Loucy (cell line): ENCODE measurements at regions not wholly inside any gene's neighbourhood (a gene's known extent, or its start where the extent isn't known, plus 50 kb on each side); places are given as distances from the start of the nearest gene placed in this dataset.

Experiments used
- EZH2phosphoT487 ChIP-seq: fragments of 200-600 bp; IDR thresholded peaks from 2 replicates; pipeline ENCODE4 v1.6.1; 2018; ENCODE audit warnings: antibody characterized with exemption, mild to moderate bottlenecking, moderate library complexity, borderline replicate concordance
- TF ChIP-seq, protein P1 (sequence below): fragments of 200-600 bp; sonication (generic); conservative IDR thresholded peaks from 2 replicates; pipeline ENCODE4 v1.5.1; 2014; ENCODE audit warnings: mild to moderate bottlenecking, antibody characterized with exemption, low read length

DNA sequence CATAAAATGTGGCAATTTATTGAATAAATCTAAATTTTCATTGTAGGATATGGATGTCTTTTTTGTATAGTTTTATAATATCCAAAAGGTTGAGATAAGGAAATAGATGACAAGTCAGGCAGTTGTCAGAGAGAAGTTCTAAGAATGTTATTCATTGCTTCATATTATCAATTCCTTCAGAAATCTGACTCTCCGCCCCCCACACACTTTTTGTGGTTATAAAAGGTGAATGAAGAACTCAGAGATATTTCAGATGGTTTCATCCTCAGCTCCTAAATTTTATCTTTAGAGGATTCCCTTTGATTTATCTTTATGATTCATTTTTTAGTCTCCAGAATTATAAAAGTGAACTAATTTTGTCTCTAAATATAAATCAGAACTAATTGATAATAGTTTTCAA, 136.1 kb upstream of the NOX3 start:
- TF ChIP-seq, protein P1, sequence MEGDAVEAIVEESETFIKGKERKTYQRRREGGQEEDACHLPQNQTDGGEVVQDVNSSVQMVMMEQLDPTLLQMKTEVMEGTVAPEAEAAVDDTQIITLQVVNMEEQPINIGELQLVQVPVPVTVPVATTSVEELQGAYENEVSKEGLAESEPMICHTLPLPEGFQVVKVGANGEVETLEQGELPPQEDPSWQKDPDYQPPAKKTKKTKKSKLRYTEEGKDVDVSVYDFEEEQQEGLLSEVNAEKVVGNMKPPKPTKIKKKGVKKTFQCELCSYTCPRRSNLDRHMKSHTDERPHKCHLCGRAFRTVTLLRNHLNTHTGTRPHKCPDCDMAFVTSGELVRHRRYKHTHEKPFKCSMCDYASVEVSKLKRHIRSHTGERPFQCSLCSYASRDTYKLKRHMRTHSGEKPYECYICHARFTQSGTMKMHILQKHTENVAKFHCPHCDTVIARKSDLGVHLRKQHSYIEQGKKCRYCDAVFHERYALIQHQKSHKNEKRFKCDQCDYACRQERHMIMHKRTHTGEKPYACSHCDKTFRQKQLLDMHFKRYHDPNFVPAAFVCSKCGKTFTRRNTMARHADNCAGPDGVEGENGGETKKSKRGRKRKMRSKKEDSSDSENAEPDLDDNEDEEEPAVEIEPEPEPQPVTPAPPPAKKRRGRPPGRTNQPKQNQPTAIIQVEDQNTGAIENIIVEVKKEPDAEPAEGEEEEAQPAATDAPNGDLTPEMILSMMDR = no peak
- TF ChIP-seq EZH2phosphoT487 = no peak
